HEK293 (cell line): ENCODE measurements at regions not wholly inside any gene's neighbourhood (a gene's known extent, or its start where the extent isn't known, plus 50 kb on each side); places are given as distances from the start of the nearest gene placed in this dataset.

Experiments
- CTCF ChIA-PET: fragments of 350-600 bp; formaldehyde crosslinking; extraction: SDS; loops from one replicate; lab custom pipeline; 2021; ENCODE audit warnings: antibody characterized with exemption; lab: Yijun Ruan, JAX
- POLR2A ChIA-PET: fragments of 300-600 bp; formaldehyde crosslinking; extraction: SDS; loops from one replicate; lab custom pipeline; 2020; ENCODE audit warnings: antibody characterized with exemption, inconsistent platforms; lab: Yijun Ruan, JAX
- H3K27ac ChIP-seq: fragments of 200-500 bp; sonication (Bioruptor generic); 2 replicates; pipeline ENCODE4 v1.5.1; 2014; ENCODE audit warnings: low read depth, low read length, control low read depth, inconsistent platforms; ENCODE audit errors: extremely low read depth
- H3K36me3 ChIP-seq, 2 experiments: fragments of 200-500 bp in 1 of 2; sonication (Bioruptor generic) in 1 of 2; 1 replicate in 1 of 2; 2 replicates in 1 of 2; pipeline ENCODE4 v1.5.1; 2014 to 2017; ENCODE audit warnings: inconsistent platforms in 2 of 2, low read length in 2 of 2; ENCODE audit not compliant: control insufficient read depth in 2 of 2, insufficient read depth in 1 of 2
- H3K4me1 ChIP-seq: fragments of 200-500 bp; sonication (Bioruptor generic); 2 replicates; pipeline ENCODE4 v1.5.1; 2014; ENCODE audit warnings: mild to moderate bottlenecking, low read length, inconsistent platforms; ENCODE audit not compliant: control insufficient read depth, insufficient read depth
- H3K4me3 ChIP-seq: 2 replicates; pipeline ENCODE4 v1.5.1; 2011; ENCODE audit warnings: low read depth, mild to moderate bottlenecking, control low read depth, low read length, moderate library complexity
- H3K9me3 ChIP-seq: fragments of 200-500 bp; sonication (Bioruptor generic); 2 replicates; pipeline ENCODE4 v1.5.1; 2014; ENCODE audit warnings: low read depth, low read length, inconsistent platforms; ENCODE audit not compliant: control insufficient read depth, insufficient read depth
- BCL11A ChIP-seq: fragments of 450-650 bp; formaldehyde crosslinking; IDR thresholded peaks from 2 replicates; pipeline ENCODE4 v1.5.1; 2016; ENCODE audit warnings: low read depth, missing biosample characterization, missing genetic modification characterization
- BCL11B ChIP-seq: fragments of 450-650 bp; formaldehyde crosslinking; IDR thresholded peaks from 2 replicates; pipeline ENCODE4 v1.5.1; 2016; ENCODE audit warnings: low read depth, missing biosample characterization, missing genetic modification characterization
- KLF10 ChIP-seq: fragments of 450-650 bp; IDR thresholded peaks from 2 replicates; pipeline ENCODE4 v1.5.1; 2018; ENCODE audit warnings: missing biosample characterization, mild to moderate bottlenecking, missing genetic modification characterization
- MYNN ChIP-seq: fragments of 450-650 bp; formaldehyde crosslinking; IDR thresholded peaks from 2 replicates; pipeline ENCODE4 v1.5.1; 2016; ENCODE audit warnings: missing biosample characterization, missing genetic modification characterization, borderline replicate concordance
- SP7 ChIP-seq: fragments of 450-650 bp; formaldehyde crosslinking; IDR thresholded peaks from 2 replicates; pipeline ENCODE4 v1.5.1; 2016; ENCODE audit warnings: missing biosample characterization, missing genetic modification characterization
- YY2 ChIP-seq: fragments of 450-650 bp; formaldehyde crosslinking; IDR thresholded peaks from 2 replicates; pipeline ENCODE4 v1.5.1; 2016; ENCODE audit warnings: missing biosample characterization, missing genetic modification characterization
- ZBTB7A ChIP-seq: fragments of 450-650 bp; formaldehyde crosslinking; IDR thresholded peaks from 2 replicates; pipeline ENCODE4 v1.5.1; 2016; ENCODE audit warnings: low read depth, missing biosample characterization, missing genetic modification characterization
- ZEB2 ChIP-seq: fragments of 450-650 bp; formaldehyde crosslinking; IDR thresholded peaks from 2 replicates; pipeline ENCODE4 v1.5.1; 2016; ENCODE audit warnings: missing biosample characterization, missing genetic modification characterization
- ZIC2 ChIP-seq: fragments of 450-650 bp; formaldehyde crosslinking; IDR thresholded peaks from 2 replicates; pipeline ENCODE4 v1.5.1; 2016; ENCODE audit warnings: missing biosample characterization, missing genetic modification characterization
- ZNF112 ChIP-seq: fragments of 450-650 bp; formaldehyde crosslinking; IDR thresholded peaks from 2 replicates; pipeline ENCODE4 v1.5.0; 2017; ENCODE audit warnings: missing biosample characterization, missing genetic modification characterization
- ZNF121 ChIP-seq: fragments of 450-650 bp; formaldehyde crosslinking; IDR thresholded peaks from 2 replicates; pipeline ENCODE4 v1.5.1; 2016; ENCODE audit warnings: missing biosample characterization, missing genetic modification characterization
- ZNF16 ChIP-seq: fragments of 450-650 bp; formaldehyde crosslinking; IDR thresholded peaks from 2 replicates; pipeline ENCODE4 v1.5.1; 2016; ENCODE audit warnings: low read depth, missing biosample characterization, missing genetic modification characterization
- ZNF23 ChIP-seq: fragments of 450-650 bp; formaldehyde crosslinking; IDR thresholded peaks from 2 replicates; pipeline ENCODE4 v1.5.1; 2016; ENCODE audit warnings: missing biosample characterization, missing genetic modification characterization, borderline replicate concordance
- ZNF24 ChIP-seq: fragments of 450-650 bp; formaldehyde crosslinking; IDR thresholded peaks from 2 replicates; pipeline ENCODE4 v1.5.1; 2016; ENCODE audit warnings: missing biosample characterization, missing genetic modification characterization
- ZNF426 ChIP-seq: fragments of 450-650 bp; formaldehyde crosslinking; IDR thresholded peaks from 2 replicates; pipeline ENCODE4 v1.5.1; 2017; ENCODE audit warnings: missing biosample characterization, missing genetic modification characterization, mild to moderate bottlenecking, inconsistent platforms, moderate library complexity
- ZNF621 ChIP-seq: fragments of 450-650 bp; formaldehyde crosslinking; IDR thresholded peaks from 2 replicates; pipeline ENCODE4 v1.5.1; 2017; ENCODE audit warnings: missing biosample characterization, missing genetic modification characterization
- ZNF623 ChIP-seq: fragments of 450-650 bp; formaldehyde crosslinking; IDR thresholded peaks from 2 replicates; pipeline ENCODE4 v1.5.1; 2016; ENCODE audit warnings: missing biosample characterization, missing genetic modification characterization
- ZNF670 ChIP-seq: fragments of 450-650 bp; formaldehyde crosslinking; IDR thresholded peaks from 2 replicates; pipeline ENCODE4 v1.5.1; 2016; ENCODE audit warnings: missing biosample characterization, missing genetic modification characterization, low read depth
- ZNF830 ChIP-seq: fragments of 450-650 bp; IDR thresholded peaks from 2 replicates; pipeline ENCODE4 v1.5.0; 2018; ENCODE audit warnings: missing biosample characterization, missing genetic modification characterization, low read depth, mild to moderate bottlenecking, moderate library complexity
- ZXDB ChIP-seq: fragments of 450-650 bp; formaldehyde crosslinking; IDR thresholded peaks from 2 replicates; pipeline ENCODE4 v1.5.1; 2016; ENCODE audit warnings: missing biosample characterization, missing genetic modification characterization
- TF ChIP-seq, protein P1 (sequence below): fragments of 450-650 bp; formaldehyde crosslinking; IDR thresholded peaks from 2 replicates; pipeline ENCODE4 v1.5.1; 2016; ENCODE audit warnings: missing biosample characterization, missing genetic modification characterization
- TF ChIP-seq, protein P2 (sequence below): fragments of 450-650 bp; formaldehyde crosslinking; IDR thresholded peaks from 2 replicates; pipeline ENCODE4 v1.5.1; 2016; ENCODE audit warnings: missing biosample characterization, missing genetic modification characterization
- TF ChIP-seq, protein P3 (sequence below): IDR thresholded peaks from 2 replicates; pipeline ENCODE4 v1.6.1; 2011; ENCODE audit warnings: mild to moderate bottlenecking, low read depth, low read length, borderline replicate concordance

DNA sequence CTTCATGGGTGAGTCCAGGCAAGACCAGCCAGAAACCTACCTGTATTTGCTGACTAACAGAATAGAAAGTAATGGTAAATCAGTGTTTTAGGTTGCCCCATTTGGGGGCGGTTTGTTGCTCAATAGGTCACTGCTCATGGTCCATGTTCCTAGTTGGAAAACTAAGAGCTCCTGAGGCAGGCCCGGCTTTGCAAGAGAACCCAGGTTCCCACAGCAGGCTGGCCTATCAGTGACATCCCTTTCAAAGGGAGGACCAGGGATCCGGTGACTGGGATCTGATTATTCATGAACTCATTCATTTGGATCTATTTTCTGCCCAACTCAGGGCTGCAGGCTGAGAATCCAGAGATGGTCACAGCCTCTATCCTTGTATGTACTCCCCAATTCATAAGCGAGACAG, 163.9 kb downstream of the WNT7A start:
- Histone ChIP-seq H3K4me1 (no peaks in the 10 kb centered on the region), H3K9me3 (no peaks in the 10 kb centered on the region), H3K4me3 (no peak overlapping the region), H3K27ac (no peak overlapping the region), H3K36me3 (no peaks in the 10 kb centered on the region)
- ChIA-PET CTCF (no interaction called here), POLR2A (no interaction called here)
- TF ChIP-seq BCL11B (tag by site-specific recombination) (no peak), ZNF24 (tag by site-specific recombination) (no peak), MYNN (tag by site-specific recombination) (no peak), KLF10 (tag by site-specific recombination) (no peak), ZEB2 (tag by site-specific recombination) (no peak), ZNF830 (tag by site-specific recombination) (no peak), YY2 (tag by site-specific recombination) (no peak), ZNF16 (tag by site-specific recombination) (no peak)
- TF ChIP-seq, protein P1, sequence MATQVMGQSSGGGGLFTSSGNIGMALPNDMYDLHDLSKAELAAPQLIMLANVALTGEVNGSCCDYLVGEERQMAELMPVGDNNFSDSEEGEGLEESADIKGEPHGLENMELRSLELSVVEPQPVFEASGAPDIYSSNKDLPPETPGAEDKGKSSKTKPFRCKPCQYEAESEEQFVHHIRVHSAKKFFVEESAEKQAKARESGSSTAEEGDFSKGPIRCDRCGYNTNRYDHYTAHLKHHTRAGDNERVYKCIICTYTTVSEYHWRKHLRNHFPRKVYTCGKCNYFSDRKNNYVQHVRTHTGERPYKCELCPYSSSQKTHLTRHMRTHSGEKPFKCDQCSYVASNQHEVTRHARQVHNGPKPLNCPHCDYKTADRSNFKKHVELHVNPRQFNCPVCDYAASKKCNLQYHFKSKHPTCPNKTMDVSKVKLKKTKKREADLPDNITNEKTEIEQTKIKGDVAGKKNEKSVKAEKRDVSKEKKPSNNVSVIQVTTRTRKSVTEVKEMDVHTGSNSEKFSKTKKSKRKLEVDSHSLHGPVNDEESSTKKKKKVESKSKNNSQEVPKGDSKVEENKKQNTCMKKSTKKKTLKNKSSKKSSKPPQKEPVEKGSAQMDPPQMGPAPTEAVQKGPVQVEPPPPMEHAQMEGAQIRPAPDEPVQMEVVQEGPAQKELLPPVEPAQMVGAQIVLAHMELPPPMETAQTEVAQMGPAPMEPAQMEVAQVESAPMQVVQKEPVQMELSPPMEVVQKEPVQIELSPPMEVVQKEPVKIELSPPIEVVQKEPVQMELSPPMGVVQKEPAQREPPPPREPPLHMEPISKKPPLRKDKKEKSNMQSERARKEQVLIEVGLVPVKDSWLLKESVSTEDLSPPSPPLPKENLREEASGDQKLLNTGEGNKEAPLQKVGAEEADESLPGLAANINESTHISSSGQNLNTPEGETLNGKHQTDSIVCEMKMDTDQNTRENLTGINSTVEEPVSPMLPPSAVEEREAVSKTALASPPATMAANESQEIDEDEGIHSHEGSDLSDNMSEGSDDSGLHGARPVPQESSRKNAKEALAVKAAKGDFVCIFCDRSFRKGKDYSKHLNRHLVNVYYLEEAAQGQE (tag by site-specific recombination): no peak
- TF ChIP-seq, protein P2, sequence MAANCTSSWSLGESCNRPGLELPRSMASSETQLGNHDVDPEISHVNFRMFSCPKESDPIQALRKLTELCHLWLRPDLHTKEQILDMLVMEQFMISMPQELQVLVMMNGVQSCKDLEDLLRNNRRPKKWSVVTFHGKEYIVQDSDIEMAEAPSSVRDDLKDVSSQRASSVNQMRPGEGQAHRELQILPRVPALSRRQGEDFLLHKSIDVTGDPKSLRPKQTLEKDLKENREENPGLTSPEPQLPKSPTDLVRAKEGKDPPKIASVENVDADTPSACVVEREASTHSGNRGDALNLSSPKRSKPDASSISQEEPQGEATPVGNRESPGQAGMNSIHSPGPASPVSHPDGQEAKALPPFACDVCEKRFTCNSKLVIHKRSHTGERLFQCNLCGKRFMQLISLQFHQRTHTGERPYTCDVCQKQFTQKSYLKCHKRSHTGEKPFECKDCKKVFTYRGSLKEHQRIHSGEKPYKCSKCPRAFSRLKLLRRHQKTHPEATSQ (tag by site-specific recombination): no peak

DNA sequence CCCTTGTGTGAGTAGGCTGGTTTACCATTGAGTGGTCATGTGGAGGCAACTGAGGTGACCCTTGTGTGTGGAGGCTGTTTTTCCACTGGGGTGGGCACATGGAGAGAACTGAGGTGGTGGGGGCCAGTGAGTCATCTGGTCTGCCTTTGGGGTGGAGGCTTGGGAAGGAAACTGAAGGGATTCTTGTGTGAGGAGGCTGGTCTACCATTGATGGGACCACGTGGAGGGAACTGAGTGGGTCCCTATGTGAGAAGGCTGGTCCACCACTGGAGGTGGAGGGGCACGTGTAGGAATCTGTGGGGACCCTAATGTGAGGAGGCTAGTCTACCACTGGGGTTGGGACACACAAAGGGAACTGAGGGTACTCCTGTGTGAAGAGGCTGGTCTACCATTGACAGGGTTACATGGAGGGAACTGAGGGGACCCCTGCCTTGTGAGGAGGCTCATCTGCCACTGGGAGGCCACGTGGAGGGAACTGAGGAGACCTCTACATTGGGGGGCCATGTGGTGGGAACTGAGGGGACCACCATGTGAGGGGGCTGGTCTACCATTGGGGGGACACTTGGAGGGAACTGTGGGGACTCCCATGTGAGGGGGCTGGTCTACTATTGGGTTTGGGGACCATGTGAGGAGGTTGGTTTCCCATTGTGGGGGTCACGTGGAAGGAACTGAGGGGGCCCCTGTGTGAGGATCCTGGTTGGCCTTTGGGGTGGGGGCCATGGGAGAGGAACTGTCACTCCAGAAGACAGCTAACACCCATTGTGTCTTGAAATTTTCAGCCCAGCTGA, 164.5 kb downstream of the WNT7A start:
- Histone ChIP-seq H3K27ac (no peak overlapping the region), H3K4me3 (no peak overlapping the region), H3K4me1 (no peaks in the 10 kb centered on the region), H3K36me3 (no peaks in the 10 kb centered on the region), H3K9me3 (no peaks in the 10 kb centered on the region)
- CTCF ChIA-PET: no interaction called here
- POLR2A ChIA-PET: no interaction called here
- no peak for TF ChIP-seq ZXDB (tag by site-specific recombination)
- no peak for TF ChIP-seq ZBTB7A (tag by site-specific recombination)
- TF ChIP-seq MYNN (tag by site-specific recombination): no peak

DNA sequence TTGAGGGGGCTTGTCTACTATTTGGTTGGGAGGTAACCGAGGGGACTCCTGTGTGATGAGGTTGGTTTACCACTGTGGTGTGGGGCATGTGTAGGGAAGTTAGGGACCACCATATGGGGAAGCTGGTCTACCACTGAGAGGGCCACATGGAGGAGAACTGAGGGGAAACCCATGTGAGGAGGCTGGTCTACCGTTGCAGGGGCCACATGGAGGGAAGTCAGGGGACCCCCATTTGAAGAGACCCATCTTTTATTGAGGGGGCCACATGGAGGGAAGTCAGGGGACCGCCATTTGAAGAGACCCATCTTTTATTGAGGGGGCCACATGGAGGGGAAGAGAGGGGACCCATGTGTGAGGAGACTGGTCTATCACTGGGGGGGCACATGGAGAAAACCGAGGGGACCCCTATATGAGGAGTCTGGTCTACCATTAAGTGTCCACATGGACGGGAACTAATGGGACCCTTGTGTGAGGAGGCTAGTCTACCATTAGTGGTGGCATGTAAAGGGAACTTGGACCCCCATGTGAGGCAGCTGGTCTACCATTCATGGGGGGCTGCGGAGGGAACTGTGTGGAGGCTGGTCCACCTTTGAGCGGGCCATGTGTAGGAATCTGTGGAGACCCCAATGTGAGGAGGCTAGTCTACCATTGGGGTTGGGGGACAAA, 165.5 kb downstream of the FBLN2 start:
- no peaks in the 10 kb centered on the region for H3K9me3 ChIP-seq
- no peak overlapping the region for H3K27ac ChIP-seq
- ChIA-PET POLR2A (no interaction called here), CTCF (no interaction called here)
- no peak overlapping the region for H3K4me3 ChIP-seq
- H3K36me3 ChIP-seq: no peaks in the 10 kb centered on the region
- no peaks in the 10 kb centered on the region for H3K4me1 ChIP-seq
- TF ChIP-seq ZNF426 (tag by site-specific recombination) (no peak), BCL11A (no peak), ZNF623 (tag by site-specific recombination) (no peak), ZNF121 (tag by site-specific recombination) (no peak), ZIC2 (tag by site-specific recombination) (no peak), ZNF23 (tag by site-specific recombination) (no peak), ZNF112 (tag by site-specific recombination) (no peak), ZNF670 (tag by site-specific recombination) (no peak), ZNF16 (tag by site-specific recombination) (no peak), SP7 (tag by site-specific recombination) (no peak), ZNF621 (tag by site-specific recombination) (no peak)
- TF ChIP-seq, protein P2 (tag by site-specific recombination): no peak
- TF ChIP-seq, protein P3, sequence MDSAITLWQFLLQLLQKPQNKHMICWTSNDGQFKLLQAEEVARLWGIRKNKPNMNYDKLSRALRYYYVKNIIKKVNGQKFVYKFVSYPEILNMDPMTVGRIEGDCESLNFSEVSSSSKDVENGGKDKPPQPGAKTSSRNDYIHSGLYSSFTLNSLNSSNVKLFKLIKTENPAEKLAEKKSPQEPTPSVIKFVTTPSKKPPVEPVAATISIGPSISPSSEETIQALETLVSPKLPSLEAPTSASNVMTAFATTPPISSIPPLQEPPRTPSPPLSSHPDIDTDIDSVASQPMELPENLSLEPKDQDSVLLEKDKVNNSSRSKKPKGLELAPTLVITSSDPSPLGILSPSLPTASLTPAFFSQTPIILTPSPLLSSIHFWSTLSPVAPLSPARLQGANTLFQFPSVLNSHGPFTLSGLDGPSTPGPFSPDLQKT: no peak
